HL-60 (cell line): ENCODE measurements at regions not wholly inside any gene's neighbourhood (a gene's known extent, or its start where the extent isn't known, plus 50 kb on each side); places are given as distances from the start of the nearest gene placed in this dataset.

Experiments
- GABPA ChIP-seq: IDR thresholded peaks from 2 replicates; pipeline ENCODE4 v1.6.1; 2012; ENCODE audit warnings: low read depth
- POLR2AphosphoS5 ChIP-seq: IDR thresholded peaks from 2 replicates; pipeline ENCODE4 v1.6.1; 2012; ENCODE audit warnings: low read depth
- SPI1 ChIP-seq: IDR thresholded peaks from 2 replicates; pipeline ENCODE4 v1.6.1; 2012; ENCODE audit warnings: low read depth, mild to moderate bottlenecking, borderline replicate concordance
- TF ChIP-seq, protein P1 (sequence below): IDR thresholded peaks from one replicate; pipeline ENCODE4 v1.5.1; 2011; ENCODE audit warnings: low read length, control low read depth, inconsistent platforms; ENCODE audit not compliant: insufficient read depth
- TF ChIP-seq, protein P2 (sequence below): IDR thresholded peaks from 2 replicates; pipeline ENCODE4 v1.6.1; 2012; ENCODE audit warnings: low read depth; ENCODE audit not compliant: insufficient replicate concordance

DNA sequence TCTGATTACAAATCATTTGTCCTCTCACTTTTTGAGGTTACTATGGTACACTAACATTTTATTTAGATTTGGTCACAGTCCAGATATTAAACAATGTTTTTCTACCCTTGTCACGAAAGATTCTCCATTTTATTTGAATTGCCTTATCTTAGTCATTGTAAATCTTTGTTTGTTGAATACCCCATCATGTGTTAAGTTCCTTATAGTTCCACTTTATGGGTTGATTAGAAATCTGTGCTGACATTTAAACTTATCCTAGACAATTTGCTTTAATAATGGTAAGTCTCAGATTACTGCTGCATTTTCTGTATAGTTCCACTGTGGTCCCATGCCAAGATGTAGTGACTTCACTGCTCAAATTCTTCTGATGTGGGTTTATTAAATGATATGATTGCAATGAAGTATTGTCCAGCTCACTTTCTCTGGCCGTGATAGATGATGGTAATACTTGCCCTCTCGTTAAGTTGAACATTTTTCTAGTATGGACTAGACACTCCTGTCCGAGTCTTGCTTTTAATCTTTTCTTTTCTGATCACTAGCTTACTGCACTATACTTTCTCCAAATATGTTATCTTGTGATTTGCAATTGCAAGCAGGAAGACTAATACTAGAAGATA is 1107.3 kb downstream of the SLC6A15 start:
- TF ChIP-seq, protein P1, sequence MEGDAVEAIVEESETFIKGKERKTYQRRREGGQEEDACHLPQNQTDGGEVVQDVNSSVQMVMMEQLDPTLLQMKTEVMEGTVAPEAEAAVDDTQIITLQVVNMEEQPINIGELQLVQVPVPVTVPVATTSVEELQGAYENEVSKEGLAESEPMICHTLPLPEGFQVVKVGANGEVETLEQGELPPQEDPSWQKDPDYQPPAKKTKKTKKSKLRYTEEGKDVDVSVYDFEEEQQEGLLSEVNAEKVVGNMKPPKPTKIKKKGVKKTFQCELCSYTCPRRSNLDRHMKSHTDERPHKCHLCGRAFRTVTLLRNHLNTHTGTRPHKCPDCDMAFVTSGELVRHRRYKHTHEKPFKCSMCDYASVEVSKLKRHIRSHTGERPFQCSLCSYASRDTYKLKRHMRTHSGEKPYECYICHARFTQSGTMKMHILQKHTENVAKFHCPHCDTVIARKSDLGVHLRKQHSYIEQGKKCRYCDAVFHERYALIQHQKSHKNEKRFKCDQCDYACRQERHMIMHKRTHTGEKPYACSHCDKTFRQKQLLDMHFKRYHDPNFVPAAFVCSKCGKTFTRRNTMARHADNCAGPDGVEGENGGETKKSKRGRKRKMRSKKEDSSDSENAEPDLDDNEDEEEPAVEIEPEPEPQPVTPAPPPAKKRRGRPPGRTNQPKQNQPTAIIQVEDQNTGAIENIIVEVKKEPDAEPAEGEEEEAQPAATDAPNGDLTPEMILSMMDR, result no peak
- TF ChIP-seq SPI1 (no peak), POLR2AphosphoS5 (no peak), GABPA (no peak)
- TF ChIP-seq, protein P2, sequence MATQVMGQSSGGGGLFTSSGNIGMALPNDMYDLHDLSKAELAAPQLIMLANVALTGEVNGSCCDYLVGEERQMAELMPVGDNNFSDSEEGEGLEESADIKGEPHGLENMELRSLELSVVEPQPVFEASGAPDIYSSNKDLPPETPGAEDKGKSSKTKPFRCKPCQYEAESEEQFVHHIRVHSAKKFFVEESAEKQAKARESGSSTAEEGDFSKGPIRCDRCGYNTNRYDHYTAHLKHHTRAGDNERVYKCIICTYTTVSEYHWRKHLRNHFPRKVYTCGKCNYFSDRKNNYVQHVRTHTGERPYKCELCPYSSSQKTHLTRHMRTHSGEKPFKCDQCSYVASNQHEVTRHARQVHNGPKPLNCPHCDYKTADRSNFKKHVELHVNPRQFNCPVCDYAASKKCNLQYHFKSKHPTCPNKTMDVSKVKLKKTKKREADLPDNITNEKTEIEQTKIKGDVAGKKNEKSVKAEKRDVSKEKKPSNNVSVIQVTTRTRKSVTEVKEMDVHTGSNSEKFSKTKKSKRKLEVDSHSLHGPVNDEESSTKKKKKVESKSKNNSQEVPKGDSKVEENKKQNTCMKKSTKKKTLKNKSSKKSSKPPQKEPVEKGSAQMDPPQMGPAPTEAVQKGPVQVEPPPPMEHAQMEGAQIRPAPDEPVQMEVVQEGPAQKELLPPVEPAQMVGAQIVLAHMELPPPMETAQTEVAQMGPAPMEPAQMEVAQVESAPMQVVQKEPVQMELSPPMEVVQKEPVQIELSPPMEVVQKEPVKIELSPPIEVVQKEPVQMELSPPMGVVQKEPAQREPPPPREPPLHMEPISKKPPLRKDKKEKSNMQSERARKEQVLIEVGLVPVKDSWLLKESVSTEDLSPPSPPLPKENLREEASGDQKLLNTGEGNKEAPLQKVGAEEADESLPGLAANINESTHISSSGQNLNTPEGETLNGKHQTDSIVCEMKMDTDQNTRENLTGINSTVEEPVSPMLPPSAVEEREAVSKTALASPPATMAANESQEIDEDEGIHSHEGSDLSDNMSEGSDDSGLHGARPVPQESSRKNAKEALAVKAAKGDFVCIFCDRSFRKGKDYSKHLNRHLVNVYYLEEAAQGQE, result no peak
